GM13976 (cell line): ENCODE measurements at regions not wholly inside any gene's neighbourhood (a gene's known extent, or its start where the extent isn't known, plus 50 kb on each side); places are given as distances from the start of the nearest gene placed in this dataset.
"Not testable (repeated sequence)": the region's sequence is repeated elsewhere in the genome, so short reads cannot be mapped to it uniquely, and the experiment has no call there.

Source experiments
- DNase-seq: peaks from one replicate; pipeline ENCODE4 v3.0.0; 2012; ENCODE audit warnings: low spot score
- in situ Hi-C: fragments of 300-500 bp; cut with MboI; formaldehyde crosslinking; loops from one replicate; pipeline ENCODE4 v1.12.0; 2022; ENCODE audit warnings: low sequenced_read_pairs, mixed read lengths, inconsistent platforms; ENCODE audit not compliant: unreplicated experiment
- TF ChIP-seq, protein P1 (sequence below): IDR thresholded peaks from 2 replicates; pipeline ENCODE4 v1.5.1; 2012; ENCODE audit warnings: borderline replicate concordance, mild to moderate bottlenecking; ENCODE audit not compliant: insufficient read depth; ENCODE audit errors: extremely low read depth, missing control alignments, control extremely low read depth

DNA sequence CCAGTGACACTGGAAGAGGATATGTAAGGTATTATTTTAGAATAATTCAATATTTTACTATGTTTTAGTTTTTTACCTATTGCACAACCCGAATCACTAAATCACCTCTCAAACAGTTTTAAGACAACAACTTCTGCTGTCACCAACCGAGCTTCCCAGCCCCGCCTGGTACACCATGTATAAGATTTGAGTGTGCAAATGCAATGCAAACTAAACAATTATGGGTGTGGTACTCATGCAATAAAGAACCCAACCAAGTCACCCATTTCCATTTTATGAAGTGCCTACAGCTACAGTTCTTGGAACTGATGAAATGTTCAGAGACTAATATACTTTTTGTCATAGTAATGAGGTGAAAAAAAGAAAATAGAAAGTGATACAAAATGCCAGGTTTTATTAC is 256.2 kb downstream of the TAFA4 start:
- in situ Hi-C loops: no loop called here
- DNase-seq: no peak
- TF ChIP-seq, protein P1, sequence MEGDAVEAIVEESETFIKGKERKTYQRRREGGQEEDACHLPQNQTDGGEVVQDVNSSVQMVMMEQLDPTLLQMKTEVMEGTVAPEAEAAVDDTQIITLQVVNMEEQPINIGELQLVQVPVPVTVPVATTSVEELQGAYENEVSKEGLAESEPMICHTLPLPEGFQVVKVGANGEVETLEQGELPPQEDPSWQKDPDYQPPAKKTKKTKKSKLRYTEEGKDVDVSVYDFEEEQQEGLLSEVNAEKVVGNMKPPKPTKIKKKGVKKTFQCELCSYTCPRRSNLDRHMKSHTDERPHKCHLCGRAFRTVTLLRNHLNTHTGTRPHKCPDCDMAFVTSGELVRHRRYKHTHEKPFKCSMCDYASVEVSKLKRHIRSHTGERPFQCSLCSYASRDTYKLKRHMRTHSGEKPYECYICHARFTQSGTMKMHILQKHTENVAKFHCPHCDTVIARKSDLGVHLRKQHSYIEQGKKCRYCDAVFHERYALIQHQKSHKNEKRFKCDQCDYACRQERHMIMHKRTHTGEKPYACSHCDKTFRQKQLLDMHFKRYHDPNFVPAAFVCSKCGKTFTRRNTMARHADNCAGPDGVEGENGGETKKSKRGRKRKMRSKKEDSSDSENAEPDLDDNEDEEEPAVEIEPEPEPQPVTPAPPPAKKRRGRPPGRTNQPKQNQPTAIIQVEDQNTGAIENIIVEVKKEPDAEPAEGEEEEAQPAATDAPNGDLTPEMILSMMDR: no peak

DNA sequence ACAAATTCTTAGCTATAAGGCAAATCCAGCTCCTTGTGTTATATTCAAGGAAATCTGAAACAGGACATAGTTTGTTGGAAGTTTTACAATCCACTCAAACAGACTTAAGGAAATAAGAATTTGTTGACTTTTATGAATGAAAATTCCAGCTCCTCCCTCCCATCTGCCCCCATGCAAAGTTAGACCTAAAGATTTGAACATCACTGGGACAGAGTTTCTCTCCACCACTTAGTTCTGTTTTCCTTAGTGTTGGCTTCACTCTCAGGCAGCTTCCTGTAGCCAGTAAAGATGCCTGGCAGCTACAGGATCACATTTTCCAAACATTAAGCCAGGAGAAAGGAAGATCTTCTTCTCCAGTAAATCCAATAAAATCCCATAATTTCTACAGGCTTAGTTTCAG is 265.0 kb downstream of the TAFA4 start:
- TF ChIP-seq, protein P1: no peak
- no peak for DNase-seq
- in situ Hi-C loops: no loop called here

DNA sequence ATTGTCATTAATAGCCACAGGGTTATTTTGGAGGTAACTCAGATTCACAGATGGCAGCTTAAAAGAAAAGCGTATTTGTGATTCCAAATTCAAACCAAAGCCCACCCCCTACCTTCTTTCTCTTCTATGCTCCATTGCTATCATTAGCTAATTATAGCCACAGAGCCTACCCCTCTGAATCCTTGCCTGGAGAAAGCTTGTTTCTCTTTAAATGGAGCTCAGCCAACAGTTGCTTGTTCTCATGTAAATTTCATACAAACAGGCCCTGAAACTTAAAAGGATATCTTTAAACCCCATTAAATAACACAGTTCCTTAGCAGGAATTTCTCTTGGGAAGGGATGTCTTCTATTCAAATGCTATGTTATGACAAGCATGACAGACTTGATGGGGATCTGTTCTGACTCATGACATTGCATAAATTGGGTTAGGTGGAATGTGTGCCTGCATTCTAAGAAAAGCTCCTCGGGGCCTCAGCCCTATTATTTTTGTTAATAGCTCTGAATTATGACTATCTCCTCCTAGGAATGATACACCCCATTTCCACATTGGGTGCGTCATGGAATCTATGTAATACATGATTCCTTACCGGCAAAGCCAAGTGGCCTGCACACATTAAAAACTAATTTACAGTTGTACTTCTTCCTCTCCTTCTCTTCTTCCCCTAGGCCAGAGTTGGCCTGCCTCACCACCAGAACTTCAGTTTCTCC is 265.8 kb downstream of the TAFA4 start:
- in situ Hi-C loops: no loop called here
- DNase-seq: no peak
- TF ChIP-seq, protein P1: no peak

DNA sequence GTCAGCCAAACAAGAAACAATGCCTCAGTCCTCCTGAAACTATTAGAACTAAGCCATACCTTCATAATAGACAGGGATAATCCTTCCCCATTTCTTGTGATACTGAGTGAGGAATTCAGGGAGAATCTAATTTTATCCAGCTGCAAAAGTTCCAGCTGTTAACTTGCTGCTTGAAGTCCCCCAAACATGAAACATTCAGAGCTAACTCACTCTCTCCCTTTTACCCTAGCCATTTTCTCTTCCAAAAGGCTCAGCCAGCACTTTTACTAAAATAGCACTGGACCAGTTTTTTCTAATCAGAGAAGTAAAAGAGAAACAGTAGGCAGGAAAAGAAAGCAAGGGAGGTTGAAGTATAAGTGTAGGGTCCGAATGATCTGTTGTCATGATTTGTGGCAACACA is 268.1 kb downstream of the TAFA4 start:
- DNase-seq: no peak
- in situ Hi-C loops: no loop called here
- TF ChIP-seq, protein P1: no peak

DNA sequence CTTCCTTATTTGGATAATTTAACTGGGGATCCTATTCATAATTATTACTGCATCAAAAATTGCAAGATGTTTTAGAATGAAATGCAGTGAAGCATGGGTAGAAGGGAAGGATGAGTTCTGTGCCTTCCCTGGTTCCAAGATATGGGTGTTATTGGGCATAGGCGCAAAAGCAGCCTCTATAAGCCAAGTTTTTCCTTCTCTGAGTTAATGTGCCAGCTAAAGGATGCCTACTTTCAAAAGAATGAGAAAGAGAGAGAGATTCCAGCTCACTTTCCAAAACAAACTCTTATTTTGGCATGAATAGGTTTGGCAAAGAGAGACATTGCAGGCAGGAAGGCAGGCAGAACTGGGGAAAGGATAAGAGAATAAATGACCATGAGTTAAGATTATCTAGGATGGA is 270.2 kb downstream of the TAFA4 start:
- in situ Hi-C loops: no loop called here
- no peak for DNase-seq
- TF ChIP-seq, protein P1: no peak

DNA sequence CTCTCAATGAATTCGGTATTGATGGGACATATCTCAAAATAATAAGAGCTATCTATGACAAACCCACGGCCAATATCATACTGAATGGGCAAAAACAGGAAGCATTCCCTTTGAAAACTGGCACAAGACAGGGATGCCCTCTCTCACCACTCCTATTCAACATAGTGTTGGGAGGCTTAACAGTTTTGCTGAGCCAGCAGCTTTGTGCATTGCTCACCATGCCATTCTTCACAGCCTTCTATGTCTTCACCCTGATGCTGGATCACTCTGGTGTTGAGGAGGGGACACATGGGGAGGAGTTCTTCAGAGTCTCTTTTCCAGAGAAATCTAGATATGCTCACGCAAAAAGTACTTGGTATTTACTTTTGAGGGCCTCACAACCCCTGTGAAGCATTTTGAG is 281.7 kb downstream of the TAFA4 start:
- in situ Hi-C loops, DNase-seq: not testable (repeated sequence)

DNA sequence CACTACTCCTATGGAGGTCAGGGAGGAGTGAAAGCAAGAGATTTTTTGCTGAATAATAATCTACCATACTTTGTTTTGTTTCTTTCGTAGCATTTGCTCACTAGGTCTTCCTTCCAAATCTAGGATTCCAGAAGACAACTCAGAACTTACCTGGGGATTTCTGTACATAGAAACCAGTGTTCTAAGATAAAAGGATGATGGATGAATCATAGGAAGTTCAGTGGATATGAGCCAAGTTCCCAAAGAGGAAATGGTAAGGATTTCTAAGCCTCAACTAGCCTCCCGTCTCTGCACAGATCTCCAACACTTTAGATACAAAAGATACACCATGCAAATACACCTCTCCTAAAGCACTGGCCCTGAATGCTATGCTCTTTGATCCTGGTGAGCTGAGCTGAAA is 283.9 kb downstream of the TAFA4 start:
- in situ Hi-C loops: no loop called here
- DNase-seq: no peak
- TF ChIP-seq, protein P1: no peak
